Right atrium auricular region (tissue), 2 donors: ENCODE measurements at regions not wholly inside any gene's neighbourhood (a gene's known extent, or its start where the extent isn't known, plus 50 kb on each side); places are given as distances from the start of the nearest gene placed in this dataset.
"Not testable (repeated sequence)": the region's sequence is repeated elsewhere in the genome, so short reads cannot be mapped to it uniquely, and the experiment has no call there.

ENCODE experiments used
- DNase-seq: peaks from one replicate; pipeline ENCODE4 v3.0.0-alpha.2; 2019; ENCODE audit warnings: low spot score
- H3K27ac ChIP-seq, 2 donors: fragments of 200-600 bp; sonication (generic); 1 replicate in 1 of 2; 2 replicates in 1 of 2; pipeline ENCODE4 v1.5.1; 2016 to 2019
- H3K27me3 ChIP-seq, 2 donors: fragments of 200-600 bp; sonication (generic); one replicate each; pipeline versions ENCODE4 v1.5.1 to v1.6.0; 2017 to 2019
- H3K36me3 ChIP-seq: fragments of 200-600 bp; sonication (generic); one replicate; pipeline ENCODE4 v1.5.1; 2016
- H3K4me1 ChIP-seq, 2 donors: fragments of 200-600 bp; sonication (generic); one replicate each; pipeline versions ENCODE4 v1.5.1 to v1.6.0; 2017 to 2019
- H3K4me3 ChIP-seq, 2 donors: fragments of 200-600 bp; sonication (generic); 1 replicate in 1 of 2; 2 replicates in 1 of 2; pipeline ENCODE4 v1.5.1; 2017 to 2019; ENCODE audit warnings: mild to moderate bottlenecking in 1 of 2, moderate library complexity in 1 of 2
- H3K9me3 ChIP-seq, 2 donors: fragments of 200-600 bp; sonication (generic); one replicate each; pipeline ENCODE4 v1.5.1; 2019

GRCh38 chr1:206256935-206257334, 53.6 kb downstream of the SRGAP2 start:
- DNase-seq, H3K4me3 ChIP-seq, H3K9me3 ChIP-seq, H3K27me3 ChIP-seq, H3K4me1 ChIP-seq, H3K27ac ChIP-seq, H3K36me3 ChIP-seq: not testable (repeated sequence)

- H3K4me3 ChIP-seq, H3K4me1 ChIP-seq, H3K9me3 ChIP-seq, H3K27ac ChIP-seq, DNase-seq, H3K36me3 ChIP-seq, H3K27me3 ChIP-seq: not testable (repeated sequence)
Observed at GRCh38 chr1:206261473-206261872, 58.1 kb downstream of the SRGAP2 start.

- not testable (repeated sequence) for H3K27ac ChIP-seq, H3K4me1 ChIP-seq, H3K36me3 ChIP-seq, H3K9me3 ChIP-seq, H3K27me3 ChIP-seq, H3K4me3 ChIP-seq, DNase-seq
Observed at GRCh38 chr1:206262424-206262823, 59.1 kb downstream of the SRGAP2 start.

- not testable (repeated sequence) for H3K9me3 ChIP-seq, DNase-seq, H3K27me3 ChIP-seq, H3K36me3 ChIP-seq, H3K27ac ChIP-seq, H3K4me1 ChIP-seq, H3K4me3 ChIP-seq
Observed at GRCh38 chr1:206264916-206265315, 61.6 kb downstream of the SRGAP2 start.

- DNase-seq, H3K27me3 ChIP-seq, H3K4me1 ChIP-seq, H3K27ac ChIP-seq, H3K36me3 ChIP-seq, H3K9me3 ChIP-seq, H3K4me3 ChIP-seq: not testable (repeated sequence)
Observed at GRCh38 chr1:206271153-206271552, 67.8 kb downstream of the SRGAP2 start.

GRCh38 chr1:206273104-206273503, 69.8 kb downstream of the SRGAP2 start:
- not testable (repeated sequence) for H3K4me1 ChIP-seq, H3K4me3 ChIP-seq, H3K36me3 ChIP-seq, H3K27me3 ChIP-seq, H3K9me3 ChIP-seq, DNase-seq, H3K27ac ChIP-seq

- not testable (repeated sequence) for H3K9me3 ChIP-seq, H3K27me3 ChIP-seq, H3K27ac ChIP-seq, H3K4me3 ChIP-seq, H3K36me3 ChIP-seq, H3K4me1 ChIP-seq, DNase-seq
Observed at GRCh38 chr1:206276143-206276542, 72.8 kb downstream of the SRGAP2 start.

- not testable (repeated sequence) for H3K4me3 ChIP-seq, H3K27me3 ChIP-seq, H3K4me1 ChIP-seq, H3K36me3 ChIP-seq, H3K27ac ChIP-seq, DNase-seq, H3K9me3 ChIP-seq
Observed at GRCh38 chr1:206278683-206279082, 75.3 kb downstream of the SRGAP2 start.

- H3K27me3 ChIP-seq, H3K4me1 ChIP-seq, H3K4me3 ChIP-seq, H3K27ac ChIP-seq, H3K36me3 ChIP-seq, H3K9me3 ChIP-seq, DNase-seq: not testable (repeated sequence)
Observed at GRCh38 chr1:206280683-206281082, 77.3 kb downstream of the SRGAP2 start.

- not testable (repeated sequence) for H3K4me1 ChIP-seq, H3K27me3 ChIP-seq, H3K36me3 ChIP-seq, H3K9me3 ChIP-seq, DNase-seq, H3K27ac ChIP-seq, H3K4me3 ChIP-seq
Observed at GRCh38 chr1:206281912-206282654, 78.7 kb downstream of the SRGAP2 start.

- not testable (repeated sequence) for H3K27ac ChIP-seq, H3K27me3 ChIP-seq, H3K36me3 ChIP-seq, DNase-seq, H3K9me3 ChIP-seq, H3K4me3 ChIP-seq, H3K4me1 ChIP-seq
Observed at GRCh38 chr1:206285024-206285960, 82.0 kb downstream of the SRGAP2 start.

GRCh38 chr1:206287759-206288158, 84.4 kb downstream of the SRGAP2 start:
- not testable (repeated sequence) for H3K36me3 ChIP-seq, DNase-seq, H3K4me1 ChIP-seq, H3K9me3 ChIP-seq, H3K4me3 ChIP-seq, H3K27me3 ChIP-seq, H3K27ac ChIP-seq

GRCh38 chr1:206288453-206288852, 85.1 kb downstream of the SRGAP2 start:
- H3K4me1 ChIP-seq, H3K27me3 ChIP-seq, H3K27ac ChIP-seq, H3K4me3 ChIP-seq, DNase-seq, H3K9me3 ChIP-seq, H3K36me3 ChIP-seq: not testable (repeated sequence)

GRCh38 chr1:206297145-206298031, 94.0 kb downstream of the SRGAP2 start:
- not testable (repeated sequence) for H3K27ac ChIP-seq, H3K4me1 ChIP-seq, H3K36me3 ChIP-seq, DNase-seq, H3K9me3 ChIP-seq, H3K4me3 ChIP-seq, H3K27me3 ChIP-seq
